Ishikawa (cell line): ENCODE measurements at regions not wholly inside any gene's neighbourhood (a gene's known extent, or its start where the extent isn't known, plus 50 kb on each side); places are given as distances from the start of the nearest gene placed in this dataset.

ENCODE experiments used
- CEBPB ChIP-seq: IDR thresholded peaks from 2 replicates; pipeline ENCODE4 v1.6.1; 2012
- CREB1 ChIP-seq: IDR thresholded peaks from 2 replicates; pipeline ENCODE4 v1.6.1; 2012; ENCODE audit warnings: low read depth
- EGR1 ChIP-seq: IDR thresholded peaks from 2 replicates; pipeline ENCODE4 v1.6.1; 2012
- EP300 ChIP-seq: IDR thresholded peaks from 2 replicates; pipeline ENCODE4 v1.6.1; 2012; ENCODE audit warnings: borderline replicate concordance
- FOXM1 ChIP-seq: IDR thresholded peaks from 2 replicates; pipeline ENCODE4 v1.6.1; 2012; ENCODE audit warnings: low read depth, borderline replicate concordance
- MAX ChIP-seq: IDR thresholded peaks from 2 replicates; pipeline ENCODE4 v1.6.1; 2012
- NFIC ChIP-seq: IDR thresholded peaks from 2 replicates; pipeline ENCODE4 v1.6.1; 2012
- RAD21 ChIP-seq: IDR thresholded peaks from 2 replicates; pipeline ENCODE4 v1.6.1; 2012; ENCODE audit warnings: low read depth
- REST ChIP-seq: IDR thresholded peaks from 2 replicates; pipeline ENCODE4 v1.6.1; 2012; ENCODE audit warnings: low read depth, mild to moderate bottlenecking
- TAF1 ChIP-seq: IDR thresholded peaks from 2 replicates; pipeline ENCODE4 v1.6.1; 2012; ENCODE audit warnings: low read depth, mild to moderate bottlenecking
- TCF12 ChIP-seq: IDR thresholded peaks from 2 replicates; pipeline ENCODE4 v1.6.1; 2012; ENCODE audit warnings: low read depth
- TEAD4 ChIP-seq: IDR thresholded peaks from 2 replicates; pipeline ENCODE4 v1.6.1; 2012
- USF1 ChIP-seq: IDR thresholded peaks from 2 replicates; pipeline ENCODE4 v1.6.1; 2012
- YY1 ChIP-seq: IDR thresholded peaks from 2 replicates; pipeline ENCODE4 v1.6.1; 2012; ENCODE audit warnings: low read depth
- ZBTB7A ChIP-seq: IDR thresholded peaks from 2 replicates; pipeline ENCODE4 v1.6.1; 2012; ENCODE audit warnings: low read depth

GRCh38 chr3:33919312-33920120 lies 121.1 kb downstream of the PDCD6IP start:
- no peak for TF ChIP-seq CEBPB
- no peak for TF ChIP-seq RAD21
- TF ChIP-seq TEAD4: no peak
- no peak for TF ChIP-seq FOXM1
- TF ChIP-seq EP300: no peak
- no peak for TF ChIP-seq CREB1
- TF ChIP-seq NFIC: no peak
- no peak for TF ChIP-seq TAF1
- TF ChIP-seq EGR1: no peak
- no peak for TF ChIP-seq YY1
- no peak for TF ChIP-seq TCF12
- no peak for TF ChIP-seq REST
- TF ChIP-seq ZBTB7A: no peak

GRCh38 chr3:33920511-33920910 lies 122.1 kb downstream of the PDCD6IP start:
- no peak for TF ChIP-seq NFIC
- TF ChIP-seq USF1: no peak
- no peak for TF ChIP-seq TAF1
- TF ChIP-seq TEAD4: no peak
- no peak for TF ChIP-seq CREB1
- no peak for TF ChIP-seq REST
- no peak for TF ChIP-seq YY1

GRCh38 chr3:33921608-33922007 lies 123.2 kb downstream of the PDCD6IP start:
- TF ChIP-seq FOXM1: no peak
- no peak for TF ChIP-seq TCF12
- TF ChIP-seq MAX: no peak
- no peak for TF ChIP-seq TAF1
- no peak for TF ChIP-seq YY1
- no peak for TF ChIP-seq USF1
- no peak for TF ChIP-seq ZBTB7A
- no peak for TF ChIP-seq EP300
- TF ChIP-seq NFIC: no peak
- TF ChIP-seq TEAD4: no peak
- no peak for TF ChIP-seq EGR1

- TF ChIP-seq RAD21 (no peak), CEBPB (no peak), NFIC (no peak), TEAD4 (no peak), CREB1 (no peak), TAF1 (no peak), YY1 (no peak), FOXM1 (no peak), EGR1 (no peak), USF1 (no peak)
These were observed 128.7 kb downstream of the PDCD6IP start for GRCh38 chr3:33926998-33927605.

- TF ChIP-seq FOXM1: no peak
- TF ChIP-seq CEBPB: no peak
- no peak for TF ChIP-seq NFIC
- no peak for TF ChIP-seq TEAD4
- TF ChIP-seq YY1: no peak
- no peak for TF ChIP-seq MAX
- TF ChIP-seq EP300: no peak
These were observed 131.4 kb downstream of the PDCD6IP start for GRCh38 chr3:33929813-33930212.
